Fibroblast of skin of left biceps (primary cell): ENCODE measurements at regions not wholly inside any gene's neighbourhood (a gene's known extent, or its start where the extent isn't known, plus 50 kb on each side); places are given as distances from the start of the nearest gene placed in this dataset.
"Not testable (repeated sequence)": the region's sequence is repeated elsewhere in the genome, so short reads cannot be mapped to it uniquely, and the experiment has no call there.

Source experiments
- DNase-seq, 2 experiments: peaks; one replicate each; pipeline ENCODE4 v3.0.0-alpha.2; 2013; ENCODE audit warnings: low read depth in 2 of 2

GRCh38 chr20:47985092-47985850, 200.0 kb upstream of the SULF2 start:
- peak; percentile 70 to 75 for DNase-seq

GRCh38 chr20:47984437-47984836, 199.2 kb upstream of the SULF2 start:
- DNase-seq, result no peak

- not testable (repeated sequence) for DNase-seq
Observed at GRCh38 chr20:47983642-47984041, 198.4 kb upstream of the SULF2 start.

GRCh38 chr20:47982574-47983360, 197.5 kb upstream of the SULF2 start:
- no peak for DNase-seq

GRCh38 chr20:47981222-47981621, 195.9 kb upstream of the SULF2 start:
- DNase-seq, result no peak

- no peak for DNase-seq
Observed at GRCh38 chr20:47980336-47981177, 195.3 kb upstream of the SULF2 start.

- DNase-seq, result not testable (repeated sequence)
Observed at GRCh38 chr20:47979361-47980095, 194.2 kb upstream of the SULF2 start.

- DNase-seq, result not testable (repeated sequence)
Observed at GRCh38 chr20:47978428-47979120, 193.3 kb upstream of the SULF2 start.

- not testable (repeated sequence) for DNase-seq
Observed at GRCh38 chr20:47977789-47978252, 192.5 kb upstream of the SULF2 start.

- DNase-seq, result not testable (repeated sequence)
Observed at GRCh38 chr20:47977017-47977788, 191.9 kb upstream of the SULF2 start.

- no peak for DNase-seq
Observed at GRCh38 chr20:47974234-47974878, 189.1 kb upstream of the SULF2 start.

- DNase-seq, result no peak
Observed at GRCh38 chr20:47973519-47974233, 188.4 kb upstream of the SULF2 start.

GRCh38 chr20:47972916-47973309, 187.6 kb upstream of the SULF2 start:
- DNase-seq, result no peak

GRCh38 chr20:47972297-47972915, 187.1 kb upstream of the SULF2 start:
- DNase-seq, result not testable (repeated sequence)

- DNase-seq, result no peak
Observed at GRCh38 chr20:47971058-47971791, 185.9 kb upstream of the SULF2 start.

GRCh38 chr20:47970282-47970903, 185.1 kb upstream of the SULF2 start:
- no peak for DNase-seq

GRCh38 chr20:47969426-47969825, 184.1 kb upstream of the SULF2 start:
- DNase-seq, result no peak
